Left ventricle myocardium inferior (tissue), 1 donor: ENCODE measurements at regions not wholly inside any gene's neighbourhood (a gene's known extent, or its start where the extent isn't known, plus 50 kb on each side); places are given as distances from the start of the nearest gene placed in this dataset.

Experiments used
- DNase-seq: peaks from one replicate; pipeline ENCODE4 v3.0.0-alpha.2; 2020
- H3K27ac ChIP-seq: fragments of 200-600 bp; replicated peaks from 2 replicates; pipeline ENCODE4 v1.8.0; 2021
- H3K27me3 ChIP-seq: fragments of 200-600 bp; 2 replicates; pipeline ENCODE4 v1.8.0; 2021; ENCODE audit warnings: low read depth
- H3K36me3 ChIP-seq: fragments of 200-600 bp; 2 replicates; pipeline ENCODE4 v1.8.0; 2021
- H3K4me1 ChIP-seq: fragments of 200-600 bp; 2 replicates; pipeline ENCODE4 v1.8.0; 2021
- H3K4me3 ChIP-seq: fragments of 200-600 bp; 2 replicates; pipeline ENCODE4 v1.8.0; 2021; ENCODE audit warnings: mild to moderate bottlenecking, moderate library complexity
- H3K9me3 ChIP-seq: fragments of 200-600 bp; replicated peaks from 2 replicates; pipeline ENCODE4 v1.8.0; 2021
- CTCF ChIP-seq: fragments of 200-600 bp; IDR thresholded peaks from 2 replicates; pipeline ENCODE4 v1.8.0; 2021; ENCODE audit warnings: antibody characterized with exemption, mild to moderate bottlenecking, borderline replicate concordance
- intact Hi-C: fragments of 100-400 bp; cut with micrococcal nuclease; formaldehyde crosslinking; loops from one replicate; pipeline ENCODE4 v1.11.0; 2022
- donor health status: DM: no; HTN: yes; CAD: no; lungs with severe emphysema.

- DNase-seq: peak; percentile 42
- Histone ChIP-seq H3K36me3 (no peaks in the 10 kb centered on the region), H3K4me3 (peak overlapping the region; percentile 32), H3K9me3 (no peaks in the 10 kb centered on the region), H3K4me1 (peaks cover 55% of the 10 kb centered on the region), H3K27ac (peak overlapping the region; percentile 85), H3K27me3 (no peaks in the 10 kb centered on the region)
- intact Hi-C loops: no loop called here
- no peak for TF ChIP-seq CTCF
Observed at GRCh38 chr4:185870366-185870765, 58.4 kb upstream of the SORBS2 start.

GRCh38 chr4:185872747-185873380 lies 60.9 kb upstream of the SORBS2 start:
- no peak overlapping the region for H3K4me3 ChIP-seq
- H3K9me3 ChIP-seq: no peaks in the 10 kb centered on the region
- H3K27ac ChIP-seq: peak overlapping the region; percentile 21
- DNase-seq: no peak
- TF ChIP-seq CTCF: no peak
- peaks cover 42% of the 10 kb centered on the region for H3K4me1 ChIP-seq
- no peaks in the 10 kb centered on the region for H3K27me3 ChIP-seq
- no peaks in the 10 kb centered on the region for H3K36me3 ChIP-seq
- intact Hi-C loops: no loop called here

GRCh38 chr4:185874516-185875230 lies 62.7 kb upstream of the SORBS2 start:
- peak overlapping the region; percentile 14 for H3K27ac ChIP-seq

GRCh38 chr4:185875316-185875907 lies 63.4 kb upstream of the SORBS2 start:
- Histone ChIP-seq H3K9me3 (no peaks in the 10 kb centered on the region), H3K4me1 (peaks cover 20% of the 10 kb centered on the region), H3K27ac (peak overlapping the region; percentile 14), H3K27me3 (no peaks in the 10 kb centered on the region), H3K4me3 (no peak overlapping the region), H3K36me3 (no peaks in the 10 kb centered on the region)
- TF ChIP-seq CTCF: no peak
- intact Hi-C loops: no loop called here
- no peak for DNase-seq

More at GRCh38 chr4:185874516-185875230, 62.7 kb upstream of the SORBS2 start:
- Histone ChIP-seq H3K4me3 (no peak overlapping the region), H3K9me3 (no peaks in the 10 kb centered on the region), H3K27me3 (no peaks in the 10 kb centered on the region), H3K4me1 (peaks cover 26% of the 10 kb centered on the region), H3K36me3 (no peaks in the 10 kb centered on the region)
- no peak for TF ChIP-seq CTCF
- intact Hi-C loops: no loop called here
- DNase-seq: no peak

- no peak for TF ChIP-seq CTCF
- Histone ChIP-seq H3K27me3 (no peaks in the 10 kb centered on the region), H3K4me3 (peak overlapping the region; percentile 48), H3K27ac (peak overlapping the region; percentile 49), H3K9me3 (peaks cover 12% of the 10 kb centered on the region), H3K4me1 (peaks cover 12% of the 10 kb centered on the region), H3K36me3 (no peaks in the 10 kb centered on the region)
- intact Hi-C loops: no loop called here
- peak; percentile 39 for DNase-seq
Observed at GRCh38 chr4:185878633-185879032, 66.6 kb upstream of the SORBS2 start.
